SJSA1 (cell line): ENCODE measurements at regions not wholly inside any gene's neighbourhood (a gene's known extent, or its start where the extent isn't known, plus 50 kb on each side); places are given as distances from the start of the nearest gene placed in this dataset.
"Not testable (repeated sequence)": the region's sequence is repeated elsewhere in the genome, so short reads cannot be mapped to it uniquely, and the experiment has no call there.

Source experiments
- DNase-seq, 2 experiments: peaks; one replicate each; pipeline ENCODE4 v3.0.0-alpha.2; 2015 to 2020; ENCODE audit warnings: low spot score in 2 of 2, low read depth in 1 of 2
- H3K27ac ChIP-seq: fragments of 250-450 bp; sonication (Bioruptor Pico); 2 replicates; pipeline ENCODE4 v1.5.1; 2020; ENCODE audit warnings: mild to moderate bottlenecking, moderate library complexity
- H3K27me3 ChIP-seq: fragments of 250-450 bp; sonication (Bioruptor Pico); replicated peaks from 2 replicates; pipeline ENCODE4 v1.5.1; 2020; ENCODE audit warnings: mild to moderate bottlenecking, moderate library complexity
- H3K36me3 ChIP-seq: fragments of 250-450 bp; sonication (Bioruptor Pico); 2 replicates; pipeline ENCODE4 v1.5.1; 2020; ENCODE audit warnings: mild to moderate bottlenecking
- H3K4me1 ChIP-seq: fragments of 250-450 bp; sonication (Bioruptor Pico); replicated peaks from 2 replicates; pipeline ENCODE4 v1.6.1; 2021; ENCODE audit warnings: mild to moderate bottlenecking
- H3K4me3 ChIP-seq: fragments of 250-450 bp; sonication (Bioruptor Pico); 2 replicates; pipeline ENCODE4 v1.5.1; 2020; ENCODE audit warnings: mild to moderate bottlenecking
- H3K9me3 ChIP-seq: fragments of 250-450 bp; sonication (Bioruptor Pico); replicated peaks from 2 replicates; pipeline ENCODE4 v1.5.1; 2020; ENCODE audit warnings: mild to moderate bottlenecking

DNA sequence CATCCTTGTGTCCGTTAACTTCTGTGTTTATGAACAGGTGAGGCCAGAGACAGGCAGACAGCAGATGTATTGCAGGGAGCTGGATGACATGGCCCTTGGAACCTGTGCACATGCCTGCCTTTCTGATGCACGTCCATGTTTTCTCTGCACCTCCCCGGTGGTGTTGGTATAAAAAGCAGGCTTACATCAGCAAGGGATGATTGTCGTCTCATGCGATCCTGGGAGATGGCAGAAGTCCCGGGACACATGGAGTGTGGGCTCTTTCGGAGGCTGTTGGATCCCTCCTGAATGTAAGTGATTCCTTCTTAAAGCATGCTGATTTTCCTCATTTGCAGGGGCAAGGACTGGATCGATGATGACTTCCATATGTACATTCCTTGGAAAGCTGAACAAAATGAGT, 134.8 kb downstream of the SNRPN start:
- Histone ChIP-seq H3K36me3 (no peaks in the 10 kb centered on the region), H3K4me1 (no peaks in the 10 kb centered on the region), H3K4me3 (no peak overlapping the region), H3K27ac (no peak overlapping the region), H3K9me3 (peaks cover 3% of the 10 kb centered on the region), H3K27me3 (no peaks in the 10 kb centered on the region)
- peak in 1 of 2 experiments; percentile 25 for DNase-seq

DNA sequence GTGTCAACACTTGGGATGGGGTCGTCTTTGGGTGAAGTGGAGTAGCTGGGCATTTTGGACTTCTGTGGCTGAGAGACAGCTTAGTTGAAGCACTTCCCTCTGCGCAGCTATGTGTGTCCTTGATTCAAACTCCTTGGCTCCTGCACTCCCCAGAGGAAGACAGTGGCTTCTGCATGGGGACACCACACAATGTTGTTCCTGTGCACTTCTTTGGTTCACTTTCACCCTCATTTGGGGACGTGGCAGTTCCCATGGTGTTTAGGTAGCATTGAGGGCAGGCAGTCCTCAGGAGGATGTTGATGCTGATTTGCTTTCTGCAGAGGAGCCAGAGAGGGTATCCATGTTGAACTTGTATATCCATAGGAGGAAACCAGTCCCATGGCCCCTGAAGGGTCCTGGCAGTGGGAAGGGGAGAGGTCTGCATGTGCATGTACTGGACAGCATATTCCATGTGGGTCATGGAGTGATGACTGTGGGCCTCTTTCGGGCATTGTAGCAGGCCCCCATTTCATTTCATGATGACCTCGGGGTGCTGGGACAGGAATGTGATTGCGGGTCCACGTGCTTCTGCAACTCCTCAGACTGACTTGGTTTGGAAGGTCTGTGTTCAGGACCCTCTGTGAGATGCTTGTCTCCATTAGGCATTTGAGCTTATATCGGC, 135.4 kb downstream of the SNRPN start:
- Histone ChIP-seq H3K27me3 (no peaks in the 10 kb centered on the region), H3K27ac (no peak overlapping the region), H3K4me3 (no peak overlapping the region), H3K4me1 (no peaks in the 10 kb centered on the region), H3K36me3 (no peaks in the 10 kb centered on the region), H3K9me3 (peaks cover 5% of the 10 kb centered on the region)
- DNase-seq, result peak in 1 of 2 experiments; percentile 23

DNA sequence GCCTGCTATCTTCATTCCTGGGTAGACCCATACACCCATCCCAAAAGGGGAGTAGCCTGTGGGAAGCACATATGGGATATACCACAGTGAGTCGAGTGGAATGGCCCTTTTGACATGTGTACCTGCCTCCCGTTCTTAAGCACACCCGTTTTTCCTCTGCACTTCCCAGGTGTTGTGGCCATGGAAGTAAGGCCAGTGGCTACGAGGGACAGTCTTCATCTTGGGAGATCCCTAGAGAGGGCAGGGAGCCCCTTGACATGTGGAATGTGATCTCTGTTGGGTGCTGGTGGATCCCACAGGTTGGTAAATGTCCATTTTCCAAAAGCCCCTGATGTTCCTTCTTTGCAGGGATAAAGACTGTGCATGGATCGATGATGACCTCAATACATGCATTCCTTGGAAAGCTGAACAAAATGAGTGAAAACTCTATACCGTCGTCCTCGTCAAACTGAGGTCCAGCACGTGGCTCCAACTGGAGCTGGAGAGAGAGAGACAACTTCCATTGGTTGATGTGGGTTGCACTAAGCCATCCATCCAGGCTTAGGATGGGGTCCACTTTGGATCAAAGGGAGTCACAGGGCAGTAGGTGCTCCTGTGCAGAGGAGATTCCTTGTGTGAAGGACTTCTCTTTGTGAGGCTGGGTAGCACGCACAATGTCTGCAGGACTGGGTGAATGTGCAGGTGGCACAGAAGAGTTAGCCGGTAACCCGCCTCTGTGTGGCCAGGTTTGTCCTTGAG, 136.8 kb downstream of the SNRPN start:
- Histone ChIP-seq H3K36me3 (no peaks in the 10 kb centered on the region), H3K4me1 (no peaks in the 10 kb centered on the region), H3K27me3 (no peaks in the 10 kb centered on the region), H3K4me3 (no peak overlapping the region), H3K27ac (no peak overlapping the region), H3K9me3 (peaks cover 6% of the 10 kb centered on the region)
- DNase-seq, result peak in 1 of 2 experiments; percentile 16

DNA sequence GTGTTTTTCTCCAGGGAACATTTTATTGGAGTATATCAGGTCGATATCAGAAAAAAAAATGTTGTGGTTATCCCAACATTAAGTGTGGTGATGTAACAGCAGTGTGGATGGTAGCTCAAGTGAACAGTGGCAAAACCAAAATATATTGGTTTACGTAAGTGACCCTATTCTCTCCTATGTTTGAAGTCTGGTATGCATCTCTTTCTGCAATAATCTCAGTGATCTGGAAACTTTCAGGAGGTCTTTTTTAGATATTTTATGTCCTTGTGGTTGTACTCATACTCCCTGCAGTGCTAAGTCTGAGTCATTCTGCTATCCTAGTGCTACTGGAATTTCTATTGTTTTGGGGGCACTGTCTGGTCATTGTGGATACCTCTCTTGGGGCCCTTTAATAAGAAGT, 137.9 kb downstream of the SNRPN start:
- H3K27ac ChIP-seq, result no peak overlapping the region

DNA sequence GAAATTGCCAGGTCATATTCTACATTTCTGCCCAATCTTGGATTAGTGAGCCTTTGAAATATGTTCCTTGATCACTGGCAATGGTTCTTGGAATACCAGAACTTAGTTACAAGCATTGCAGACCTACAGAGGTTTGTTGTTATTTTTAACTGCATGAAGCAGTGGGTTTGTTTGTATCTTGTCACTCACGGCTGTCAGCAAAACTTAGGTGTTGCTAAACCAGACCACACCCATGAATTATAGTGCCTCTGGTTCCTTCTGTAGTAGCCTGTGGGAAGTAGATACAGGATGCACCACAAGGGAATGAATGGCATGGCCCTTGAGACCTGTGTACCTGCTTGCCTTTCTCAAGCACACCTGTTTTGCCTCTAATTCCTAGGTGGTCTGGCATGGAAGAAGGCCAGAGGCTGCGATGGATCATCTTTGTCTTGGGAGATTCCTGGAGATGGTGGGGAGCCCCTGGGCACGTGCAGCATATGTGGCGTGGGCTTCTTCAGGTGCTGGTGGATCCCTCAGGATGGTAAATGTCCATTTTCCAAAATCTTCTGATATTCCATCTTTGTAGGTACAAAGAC, 138.8 kb downstream of the SNRPN start:
- Histone ChIP-seq H3K9me3 (peaks cover 6% of the 10 kb centered on the region), H3K4me3 (no peak overlapping the region), H3K27me3 (no peaks in the 10 kb centered on the region), H3K4me1 (no peaks in the 10 kb centered on the region), H3K36me3 (no peaks in the 10 kb centered on the region), H3K27ac (no peak overlapping the region)
- peak in 1 of 2 experiments; percentile 12 for DNase-seq

More for the DNA sequence above, 137.9 kb downstream of the SNRPN start:
- no peaks in the 10 kb centered on the region for H3K4me1 ChIP-seq
- H3K4me3 ChIP-seq, result no peak overlapping the region
- no peaks in the 10 kb centered on the region for H3K27me3 ChIP-seq
- peaks cover 6% of the 10 kb centered on the region for H3K9me3 ChIP-seq
- no peak for DNase-seq
- no peaks in the 10 kb centered on the region for H3K36me3 ChIP-seq

GRCh38 chr15:25094066-25094465, 139.3 kb downstream of the SNRPN start:
- no peaks in the 10 kb centered on the region for H3K36me3 ChIP-seq
- no peak overlapping the region for H3K4me3 ChIP-seq
- DNase-seq, result peak in 1 of 2 experiments; percentile 8
- peaks cover 6% of the 10 kb centered on the region for H3K9me3 ChIP-seq
- no peak overlapping the region for H3K27ac ChIP-seq
- H3K27me3 ChIP-seq, result no peaks in the 10 kb centered on the region
- H3K4me1 ChIP-seq, result no peaks in the 10 kb centered on the region

DNA sequence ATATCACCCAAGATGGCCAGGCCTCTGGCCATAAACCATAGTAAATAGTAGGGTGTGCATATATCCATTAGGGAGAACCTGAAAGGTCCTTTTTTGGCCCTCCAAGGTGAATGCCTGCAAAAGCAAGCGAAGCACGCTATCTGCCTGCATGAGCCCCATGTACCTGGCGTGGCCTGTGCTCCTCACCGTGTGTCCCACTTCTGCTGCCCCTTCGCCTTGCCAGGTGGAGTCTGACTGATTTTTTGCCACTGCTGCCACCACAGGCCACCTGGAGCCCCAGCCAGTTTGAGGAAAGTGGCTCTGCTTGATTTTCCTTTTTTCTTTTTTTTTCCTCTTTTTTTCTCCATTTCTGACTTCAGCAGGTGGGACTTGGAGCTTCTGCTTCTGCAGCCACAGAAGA, 139.7 kb downstream of the SNRPN start:
- Histone ChIP-seq H3K9me3 (peaks cover 6% of the 10 kb centered on the region), H3K27ac (no peak overlapping the region), H3K27me3 (no peaks in the 10 kb centered on the region), H3K4me1 (no peaks in the 10 kb centered on the region), H3K4me3 (no peak overlapping the region), H3K36me3 (no peaks in the 10 kb centered on the region; the same call in 1 of the 2 replicates)
- peak in 1 of 2 experiments; percentile 25 for DNase-seq

DNA sequence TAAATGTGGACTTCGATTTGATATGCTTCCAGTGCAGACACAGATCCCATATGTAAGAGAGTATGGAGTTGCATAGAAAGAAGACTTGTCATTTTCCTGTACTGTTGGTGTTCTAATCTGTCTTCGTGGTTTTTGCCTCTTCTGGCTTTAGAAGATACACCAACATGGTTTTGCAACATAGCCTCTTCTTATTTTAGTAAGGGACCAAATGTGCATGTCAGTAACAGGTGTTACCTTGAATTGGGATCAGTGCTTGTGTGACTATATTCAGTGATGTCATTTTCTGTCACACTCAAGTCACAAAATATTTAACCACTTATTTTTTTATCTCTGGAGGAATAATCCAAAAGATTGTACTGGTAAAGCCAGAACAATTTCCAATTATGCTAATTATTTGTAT, 140.4 kb downstream of the SNRPN start:
- DNase-seq, result no peak
- Histone ChIP-seq H3K36me3 (no peaks in the 10 kb centered on the region; the same call in 1 of the 2 replicates), H3K4me3 (no peak overlapping the region), H3K27me3 (no peaks in the 10 kb centered on the region), H3K27ac (no peak overlapping the region), H3K4me1 (no peaks in the 10 kb centered on the region), H3K9me3 (peaks cover 6% of the 10 kb centered on the region)

DNA sequence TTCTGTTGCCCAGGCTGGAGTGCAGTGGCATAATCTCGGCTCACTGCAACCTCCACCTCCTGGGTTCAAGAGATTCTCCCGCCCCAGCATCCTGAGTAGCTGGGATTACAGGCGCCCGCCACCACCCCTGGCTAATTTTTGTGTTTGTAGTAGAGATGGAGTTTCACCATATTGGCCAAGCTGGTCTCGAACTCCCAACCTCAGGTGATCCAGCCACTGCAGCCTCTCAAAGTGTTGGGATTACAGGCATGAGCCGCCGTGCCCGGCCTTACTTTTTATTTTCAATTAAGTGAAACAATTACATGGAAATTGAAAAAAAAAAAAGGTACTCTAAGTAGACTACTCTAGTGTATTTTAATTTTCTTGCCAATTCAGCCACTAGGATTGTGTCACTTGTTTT, 145.2 kb downstream of the SNRPN start:
- not testable (repeated sequence) for H3K4me3 ChIP-seq, DNase-seq, H3K36me3 ChIP-seq, H3K4me1 ChIP-seq, H3K27ac ChIP-seq, H3K9me3 ChIP-seq, H3K27me3 ChIP-seq

- H3K4me1 ChIP-seq, result no peaks in the 10 kb centered on the region
- no peaks in the 10 kb centered on the region for H3K9me3 ChIP-seq
- H3K36me3 ChIP-seq, result no peaks in the 10 kb centered on the region
- no peak overlapping the region for H3K4me3 ChIP-seq
- no peaks in the 10 kb centered on the region for H3K27me3 ChIP-seq
- no peak for DNase-seq
- no peak overlapping the region for H3K27ac ChIP-seq
Observed at GRCh38 chr15:25106209-25106608, 151.4 kb downstream of the SNRPN start.

- Histone ChIP-seq H3K9me3 (peaks cover 12% of the 10 kb centered on the region; the same call in 1 of the 2 replicates), H3K27ac (no peak overlapping the region), H3K36me3 (no peaks in the 10 kb centered on the region), H3K27me3 (no peaks in the 10 kb centered on the region), H3K4me1 (no peaks in the 10 kb centered on the region), H3K4me3 (no peak overlapping the region)
- no peak for DNase-seq
Observed at GRCh38 chr15:25133804-25134203, 179.0 kb downstream of the SNRPN start.

DNA sequence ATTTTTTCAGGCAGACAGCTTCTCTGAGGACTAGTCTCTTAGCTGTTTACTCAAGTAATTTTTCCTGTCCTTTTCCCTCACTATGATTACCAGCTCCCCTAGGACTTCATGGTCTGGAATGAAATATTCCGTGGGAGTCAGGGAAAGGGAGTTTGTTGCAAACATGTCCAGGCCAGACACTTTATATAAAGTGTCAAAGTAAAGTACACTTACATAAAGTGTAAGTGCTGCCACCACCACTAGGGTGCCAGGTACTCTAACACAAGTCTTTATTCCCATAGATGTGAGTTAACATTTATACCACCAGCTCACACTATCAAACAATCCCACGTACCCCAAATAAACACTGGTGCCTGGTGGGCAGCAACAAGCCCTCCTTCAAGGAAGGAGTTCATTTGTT, 179.8 kb downstream of the SNRPN start:
- H3K36me3 ChIP-seq, result no peaks in the 10 kb centered on the region
- no peak overlapping the region for H3K27ac ChIP-seq
- no peaks in the 10 kb centered on the region for H3K27me3 ChIP-seq
- no peaks in the 10 kb centered on the region for H3K4me1 ChIP-seq
- peaks cover 11% of the 10 kb centered on the region; the same call in 1 of the 2 replicates for H3K9me3 ChIP-seq
- no peak for DNase-seq
- no peak overlapping the region for H3K4me3 ChIP-seq

DNA sequence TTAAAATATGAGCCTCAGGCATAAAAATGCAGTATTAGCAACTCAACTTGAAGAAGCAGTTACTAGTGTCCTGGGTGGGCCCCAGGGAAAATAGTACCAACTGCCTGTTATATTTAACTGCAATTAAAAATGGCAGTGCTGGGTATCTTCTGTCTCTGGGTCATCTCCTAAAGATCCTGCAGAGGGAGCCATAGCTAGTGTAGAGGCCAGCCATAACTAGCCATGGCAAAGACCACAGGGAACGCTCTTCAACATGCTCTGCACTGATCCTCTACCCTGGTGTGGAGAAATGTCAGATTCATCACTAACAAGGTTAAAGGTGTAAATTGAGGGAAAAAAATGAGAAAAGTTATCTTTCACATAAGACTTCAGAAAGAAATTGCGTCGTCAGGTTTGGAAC, 181.3 kb downstream of the SNRPN start:
- no peak overlapping the region for H3K4me3 ChIP-seq
- no peaks in the 10 kb centered on the region for H3K36me3 ChIP-seq
- peaks cover 13% of the 10 kb centered on the region; the same call in 1 of the 2 replicates for H3K9me3 ChIP-seq
- H3K27ac ChIP-seq, result no peak overlapping the region
- no peaks in the 10 kb centered on the region for H3K4me1 ChIP-seq
- no peak for DNase-seq
- H3K27me3 ChIP-seq, result no peaks in the 10 kb centered on the region

- no peaks in the 10 kb centered on the region for H3K4me1 ChIP-seq
- no peaks in the 10 kb centered on the region for H3K27me3 ChIP-seq
- DNase-seq, result no peak
- peaks cover 17% of the 10 kb centered on the region; the same call in 1 of the 2 replicates for H3K9me3 ChIP-seq
- no peak overlapping the region for H3K27ac ChIP-seq
- H3K36me3 ChIP-seq, result no peaks in the 10 kb centered on the region
- no peak overlapping the region for H3K4me3 ChIP-seq
Observed at GRCh38 chr15:25137013-25137412, 182.2 kb downstream of the SNRPN start.
